ENCODE measurements at regions not wholly inside any gene's neighbourhood (a gene's known extent, or its start where the extent isn't known, plus 50 kb on each side); places are given as distances from the start of the nearest gene placed in this dataset.
"Not testable (repeated sequence)": the region's sequence is repeated elsewhere in the genome, so short reads cannot be mapped to it uniquely, and the experiment has no call there.

- Histone ChIP-seq H3K27me3 (replicated peaks; ENCODE audit: control insufficient read depth, insufficient read depth, low read length, poor library complexity, severe bottlenecking) (no peaks in the 10 kb centered on the region), H3K36me3 (ENCODE audit: control insufficient read depth, insufficient read depth, low read length) (no peaks in the 10 kb centered on the region), H3K4me1 (ENCODE audit: control insufficient read depth, insufficient read depth, low read length, poor library complexity, severe bottlenecking) (no peaks in the 10 kb centered on the region), H3K9me3 (ENCODE audit: control insufficient read depth, low read length) (no peaks in the 10 kb centered on the region), H3K27ac (ENCODE audit: insufficient read depth, low read length, poor library complexity, severe bottlenecking) (no peak overlapping the region), H3K4me3 (ENCODE audit: insufficient read depth, low read depth, low read length, poor library complexity, severe bottlenecking) (no peak overlapping the region)
- no peak for DNase-seq
Observed at GRCh38 chr14:44606576-44606975, 99.5 kb upstream of the FSCB start.

GRCh38 chr14:44601266-44601665 is 94.2 kb upstream of the FSCB start:
- H3K27ac ChIP-seq (ENCODE audit: insufficient read depth, low read length, poor library complexity, severe bottlenecking); H3K27me3 ChIP-seq (replicated peaks; ENCODE audit: control insufficient read depth, insufficient read depth, low read length, poor library complexity, severe bottlenecking); DNase-seq; H3K4me3 ChIP-seq (ENCODE audit: insufficient read depth, low read depth, low read length, poor library complexity, severe bottlenecking); H3K36me3 ChIP-seq (ENCODE audit: control insufficient read depth, insufficient read depth, low read length); H3K9me3 ChIP-seq (ENCODE audit: control insufficient read depth, low read length); H3K4me1 ChIP-seq (ENCODE audit: control insufficient read depth, insufficient read depth, low read length, poor library complexity, severe bottlenecking): not testable (repeated sequence)

GRCh38 chr14:44589180-44589579 is 82.1 kb upstream of the FSCB start:
- Histone ChIP-seq H3K36me3 (ENCODE audit: control insufficient read depth, insufficient read depth, low read length) (no peaks in the 10 kb centered on the region), H3K4me3 (ENCODE audit: insufficient read depth, low read depth, low read length, poor library complexity, severe bottlenecking) (no peak overlapping the region), H3K4me1 (ENCODE audit: control insufficient read depth, insufficient read depth, low read length, poor library complexity, severe bottlenecking) (no peaks in the 10 kb centered on the region), H3K9me3 (ENCODE audit: control insufficient read depth, low read length) (no peaks in the 10 kb centered on the region), H3K27ac (ENCODE audit: insufficient read depth, low read length, poor library complexity, severe bottlenecking) (no peak overlapping the region), H3K27me3 (replicated peaks; ENCODE audit: control insufficient read depth, insufficient read depth, low read length, poor library complexity, severe bottlenecking) (no peaks in the 10 kb centered on the region)
- no peak for DNase-seq

GRCh38 chr14:44586910-44587309 is 79.8 kb upstream of the FSCB start:
- no peak for DNase-seq
- Histone ChIP-seq H3K27me3 (replicated peaks; ENCODE audit: control insufficient read depth, insufficient read depth, low read length, poor library complexity, severe bottlenecking) (no peaks in the 10 kb centered on the region), H3K27ac (ENCODE audit: insufficient read depth, low read length, poor library complexity, severe bottlenecking) (no peak overlapping the region), H3K9me3 (ENCODE audit: control insufficient read depth, low read length) (no peaks in the 10 kb centered on the region), H3K36me3 (ENCODE audit: control insufficient read depth, insufficient read depth, low read length) (no peaks in the 10 kb centered on the region), H3K4me1 (ENCODE audit: control insufficient read depth, insufficient read depth, low read length, poor library complexity, severe bottlenecking) (no peaks in the 10 kb centered on the region), H3K4me3 (ENCODE audit: insufficient read depth, low read depth, low read length, poor library complexity, severe bottlenecking) (no peak overlapping the region)

GRCh38 chr14:44576356-44576755 is 69.3 kb upstream of the FSCB start:
- H3K27me3 ChIP-seq (replicated peaks; ENCODE audit: control insufficient read depth, insufficient read depth, low read length, poor library complexity, severe bottlenecking) = no peaks in the 10 kb centered on the region
- H3K4me3 ChIP-seq (ENCODE audit: insufficient read depth, low read depth, low read length, poor library complexity, severe bottlenecking) = no peak overlapping the region
- H3K9me3 ChIP-seq (ENCODE audit: control insufficient read depth, low read length) = no peaks in the 10 kb centered on the region
- H3K27ac ChIP-seq (ENCODE audit: insufficient read depth, low read length, poor library complexity, severe bottlenecking) = no peak overlapping the region
- DNase-seq = no peak
- no peaks in the 10 kb centered on the region for H3K36me3 ChIP-seq (ENCODE audit: control insufficient read depth, insufficient read depth, low read length)
- H3K4me1 ChIP-seq (ENCODE audit: control insufficient read depth, insufficient read depth, low read length, poor library complexity, severe bottlenecking) = no peaks in the 10 kb centered on the region

- no peak for DNase-seq
- Histone ChIP-seq H3K36me3 (ENCODE audit: control insufficient read depth, insufficient read depth, low read length) (no peaks in the 10 kb centered on the region), H3K9me3 (ENCODE audit: control insufficient read depth, low read length) (no peaks in the 10 kb centered on the region), H3K4me1 (ENCODE audit: control insufficient read depth, insufficient read depth, low read length, poor library complexity, severe bottlenecking) (no peaks in the 10 kb centered on the region), H3K27me3 (replicated peaks; ENCODE audit: control insufficient read depth, insufficient read depth, low read length, poor library complexity, severe bottlenecking) (no peaks in the 10 kb centered on the region), H3K27ac (ENCODE audit: insufficient read depth, low read length, poor library complexity, severe bottlenecking) (no peak overlapping the region), H3K4me3 (ENCODE audit: insufficient read depth, low read depth, low read length, poor library complexity, severe bottlenecking) (no peak overlapping the region)
Observed at GRCh38 chr14:44567997-44568396, 60.9 kb upstream of the FSCB start.

- no peaks in the 10 kb centered on the region for H3K4me1 ChIP-seq (ENCODE audit: control insufficient read depth, insufficient read depth, low read length, poor library complexity, severe bottlenecking)
- no peaks in the 10 kb centered on the region for H3K9me3 ChIP-seq (ENCODE audit: control insufficient read depth, low read length)
- H3K36me3 ChIP-seq (ENCODE audit: control insufficient read depth, insufficient read depth, low read length) = no peaks in the 10 kb centered on the region
- no peaks in the 10 kb centered on the region for H3K27me3 ChIP-seq (replicated peaks; ENCODE audit: control insufficient read depth, insufficient read depth, low read length, poor library complexity, severe bottlenecking)
- no peak overlapping the region for H3K4me3 ChIP-seq (ENCODE audit: insufficient read depth, low read depth, low read length, poor library complexity, severe bottlenecking)
- DNase-seq = no peak
- no peak overlapping the region for H3K27ac ChIP-seq (ENCODE audit: insufficient read depth, low read length, poor library complexity, severe bottlenecking)
Observed at GRCh38 chr14:44565968-44566367, 58.9 kb upstream of the FSCB start.

GRCh38 chr14:44564908-44565307 is 57.8 kb upstream of the FSCB start:
- Histone ChIP-seq H3K27me3 (replicated peaks; ENCODE audit: control insufficient read depth, insufficient read depth, low read length, poor library complexity, severe bottlenecking) (no peaks in the 10 kb centered on the region), H3K36me3 (ENCODE audit: control insufficient read depth, insufficient read depth, low read length) (no peaks in the 10 kb centered on the region), H3K9me3 (ENCODE audit: control insufficient read depth, low read length) (no peaks in the 10 kb centered on the region), H3K4me1 (ENCODE audit: control insufficient read depth, insufficient read depth, low read length, poor library complexity, severe bottlenecking) (no peaks in the 10 kb centered on the region), H3K4me3 (ENCODE audit: insufficient read depth, low read depth, low read length, poor library complexity, severe bottlenecking) (no peak overlapping the region), H3K27ac (ENCODE audit: insufficient read depth, low read length, poor library complexity, severe bottlenecking) (no peak overlapping the region)
- DNase-seq = no peak
